ENCODE measurements at regions not wholly inside any gene's neighbourhood (a gene's known extent, or its start where the extent isn't known, plus 50 kb on each side); places are given as distances from the start of the nearest gene placed in this dataset.
"Not testable (repeated sequence)": the region's sequence is repeated elsewhere in the genome, so short reads cannot be mapped to it uniquely, and the experiment has no call there.

DNA sequence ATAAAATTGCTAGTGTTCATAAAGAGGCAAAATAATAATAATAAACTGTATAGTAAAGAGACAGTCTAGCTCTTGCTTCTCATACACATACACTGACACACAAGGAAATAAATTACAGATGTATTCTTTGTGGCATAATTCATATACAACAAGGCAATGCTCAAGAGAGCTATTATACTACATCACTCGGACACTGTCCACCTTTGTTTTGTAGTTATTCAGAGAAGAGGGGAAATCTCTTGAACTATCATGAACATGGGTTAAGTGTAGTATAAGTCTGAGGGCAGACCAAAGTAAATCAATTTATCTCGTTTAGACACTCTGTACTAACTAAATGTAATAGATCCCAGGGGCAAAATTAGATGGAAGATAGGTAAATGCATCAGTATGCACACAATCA, 72.7 kb upstream of the PHIP start:
- no peak for DNase-seq

GRCh38 chr6:79149884-79150283, 71.8 kb upstream of the PHIP start:
- no peak for DNase-seq

GRCh38 chr6:79146421-79146820, 68.4 kb upstream of the PHIP start:
- no peak for DNase-seq

DNA sequence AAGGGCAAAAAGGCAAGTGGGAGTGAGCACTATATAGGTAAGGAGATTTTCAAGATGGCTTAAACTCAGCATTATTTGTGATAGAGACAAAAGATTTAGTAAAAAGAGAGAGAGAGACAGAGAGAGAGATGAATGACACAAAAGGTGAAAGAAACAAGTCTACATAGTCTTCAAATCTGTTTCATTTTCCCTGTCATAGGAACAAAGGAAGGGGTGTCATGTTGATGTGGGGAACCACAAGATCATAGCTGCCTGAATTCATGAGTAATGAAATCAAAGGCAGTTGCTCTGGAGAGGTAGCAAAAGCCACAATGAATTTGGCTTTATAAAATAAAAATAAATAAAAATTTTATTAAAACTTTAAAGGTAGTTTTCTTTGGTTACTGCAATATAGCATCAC, 67.2 kb upstream of the PHIP start:
- no peak for DNase-seq

GRCh38 chr6:79143320-79143898, 65.4 kb upstream of the PHIP start:
- peak; percentile 5 for DNase-seq

DNA sequence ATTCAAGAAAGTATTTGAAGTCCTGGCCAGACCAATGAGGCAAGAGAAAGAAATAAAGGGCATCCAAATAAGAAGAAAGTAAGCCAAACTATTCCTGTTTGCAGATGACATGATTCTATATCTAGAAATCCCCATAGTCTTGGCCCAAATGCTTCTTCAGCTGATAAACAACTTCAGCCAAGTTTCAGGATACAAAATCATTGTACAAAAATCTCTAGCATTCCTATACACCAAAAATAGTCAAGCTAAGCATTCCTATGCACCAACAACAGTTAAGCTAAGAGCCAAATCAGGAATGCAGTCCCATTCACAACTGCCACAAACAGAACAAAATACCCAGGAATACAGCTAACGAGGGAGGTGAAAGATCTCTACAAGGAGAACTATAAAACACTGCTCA, 60.1 kb upstream of the PHIP start:
- DNase-seq: no peak

DNA sequence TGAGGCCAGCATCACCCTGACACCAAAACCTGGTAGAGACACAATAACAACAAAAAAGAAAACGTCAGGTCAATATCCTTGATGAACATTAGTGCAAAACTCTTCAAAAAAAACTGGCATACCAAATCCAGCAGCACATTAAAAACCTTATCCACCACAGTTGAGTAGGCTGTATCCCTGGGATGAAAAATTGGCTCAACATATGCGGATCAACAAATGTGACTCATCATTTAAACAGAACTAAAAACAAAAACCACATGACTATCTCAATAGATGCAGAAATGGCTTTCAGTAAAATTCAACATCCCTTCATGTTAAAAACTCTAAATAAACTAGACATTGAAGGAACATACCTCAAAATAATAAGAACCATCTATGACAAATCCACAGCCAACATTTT, 59.6 kb upstream of the PHIP start:
- no peak for DNase-seq

DNA sequence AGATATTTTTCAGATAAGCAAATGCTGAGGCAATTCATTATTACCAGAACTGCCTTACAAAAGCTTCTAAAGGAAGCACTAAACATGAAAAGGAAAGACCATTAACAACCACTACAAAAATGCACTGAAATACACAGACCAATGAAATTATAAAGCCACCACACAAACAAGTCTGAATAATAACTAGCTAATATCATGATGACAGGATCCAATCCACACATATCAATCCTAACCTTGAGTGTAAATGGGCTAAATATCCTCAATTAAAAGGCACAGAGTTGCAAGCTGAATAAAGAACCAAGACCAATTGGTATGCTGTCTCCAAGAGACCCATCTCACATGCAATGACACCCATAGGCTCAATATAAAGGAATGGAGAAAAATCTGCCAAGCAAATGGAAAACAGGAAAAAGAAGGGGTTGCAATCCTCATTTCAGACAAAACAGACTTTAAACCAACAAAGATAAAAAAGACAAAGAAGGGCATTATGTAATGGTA, 58.0 kb upstream of the PHIP start:
- no peak for DNase-seq

DNA sequence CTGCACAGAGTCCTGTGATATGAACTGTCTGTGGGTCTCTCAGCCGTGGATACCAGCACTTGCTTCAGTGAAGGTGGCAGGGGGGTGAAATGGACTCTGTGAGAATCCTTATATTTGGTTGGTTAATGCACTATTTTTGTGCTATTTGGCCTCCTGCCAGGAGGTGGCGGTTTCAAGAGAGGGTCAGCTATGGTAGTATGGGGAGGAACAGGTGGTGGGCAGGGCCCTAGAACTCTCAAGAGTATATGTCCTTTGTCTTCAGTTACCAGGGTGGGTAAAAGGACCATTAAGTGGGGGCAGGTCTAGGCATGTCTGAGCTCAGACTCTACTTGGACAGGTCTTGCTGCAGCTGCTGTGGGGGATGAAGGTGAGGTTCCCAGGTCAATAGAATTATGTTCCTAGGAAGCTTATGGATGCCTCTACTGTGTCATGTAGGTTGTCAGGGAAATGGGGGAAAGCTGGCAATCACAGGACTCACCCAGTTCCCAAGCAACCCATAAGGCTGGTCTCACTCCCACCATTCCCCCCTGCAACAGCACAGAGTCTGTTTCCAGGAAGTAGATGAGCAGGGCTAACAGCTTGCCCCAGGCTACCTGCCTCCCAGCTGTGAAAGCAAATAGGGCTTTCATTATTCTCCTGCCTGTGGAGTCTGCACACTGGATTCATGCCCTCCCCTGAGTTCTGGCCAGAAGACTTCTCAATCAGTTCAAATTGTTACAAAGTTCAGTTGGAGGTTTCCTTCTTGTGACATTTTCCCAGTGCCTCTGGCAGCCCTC, 56.8 kb upstream of the PHIP start:
- peak; percentile 85 for DNase-seq

DNA sequence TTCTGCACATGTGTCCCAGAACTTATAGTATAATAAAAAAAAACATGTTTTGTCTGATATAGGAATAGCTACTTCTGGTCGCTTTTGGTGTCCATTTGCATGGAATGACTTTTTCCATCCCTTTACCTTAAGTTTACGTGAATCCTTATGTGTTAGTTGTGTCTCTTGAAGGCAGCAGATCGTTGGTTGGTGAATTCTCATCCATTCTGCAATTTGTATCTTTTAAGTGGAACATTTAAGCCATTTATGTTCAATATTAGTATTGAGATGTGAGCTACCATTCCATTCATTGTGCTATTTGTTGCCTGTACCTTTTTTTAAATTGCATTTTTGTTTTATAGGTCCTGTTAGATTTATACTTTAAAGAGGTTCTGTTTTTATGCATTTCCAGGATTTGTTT, 55.1 kb upstream of the PHIP start:
- no peak for DNase-seq

DNA sequence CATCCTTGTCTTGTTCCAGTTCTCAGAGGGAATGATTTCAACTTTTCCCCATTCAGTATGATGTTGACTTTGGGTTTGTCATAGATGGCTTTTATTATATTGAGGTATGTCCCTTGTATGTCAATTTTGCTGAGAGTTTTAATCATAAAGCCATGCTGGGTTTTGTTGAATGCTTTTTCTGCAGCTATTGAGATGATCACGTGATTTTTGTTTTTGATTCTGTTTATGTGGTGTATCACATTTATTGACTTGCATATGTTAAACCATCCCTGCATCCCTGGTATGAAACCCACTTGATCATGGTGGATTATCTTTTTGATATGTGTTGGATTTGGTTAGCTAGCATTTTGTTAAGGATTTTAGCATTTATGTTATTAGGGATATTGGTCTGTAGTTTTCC, 53.2 kb upstream of the PHIP start:
- DNase-seq: not testable (repeated sequence)
